ENCODE measurements at regions not wholly inside any gene's neighbourhood (a gene's known extent, or its start where the extent isn't known, plus 50 kb on each side); places are given as distances from the start of the nearest gene placed in this dataset.
"Not testable (repeated sequence)": the region's sequence is repeated elsewhere in the genome, so short reads cannot be mapped to it uniquely, and the experiment has no call there.

GRCh38 chr16:63702981-63703590 is 1418.8 kb downstream of the CDH11 start:
- no peak for DNase-seq (ENCODE audit: low spot score)

DNA sequence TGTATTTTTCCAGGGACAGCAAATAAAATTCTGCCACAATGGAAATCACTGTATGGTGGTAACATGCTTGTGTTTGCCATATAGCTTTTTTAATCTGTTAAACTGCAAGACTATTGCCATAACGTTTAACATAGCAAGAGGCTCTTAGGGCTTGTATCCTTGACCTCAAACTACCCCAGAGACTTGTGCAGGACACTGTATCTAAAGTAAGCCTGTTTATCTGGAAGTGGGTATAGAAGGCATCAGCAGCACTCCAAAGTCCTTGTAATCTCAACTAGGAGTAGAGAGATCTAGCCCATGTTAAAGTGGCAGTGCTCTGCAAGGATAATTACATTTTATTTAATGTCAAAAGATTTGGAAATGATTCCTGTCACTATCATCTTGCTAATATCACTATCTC is 1424.1 kb downstream of the CDH11 start:
- DNase-seq (ENCODE audit: low spot score): no peak

DNA sequence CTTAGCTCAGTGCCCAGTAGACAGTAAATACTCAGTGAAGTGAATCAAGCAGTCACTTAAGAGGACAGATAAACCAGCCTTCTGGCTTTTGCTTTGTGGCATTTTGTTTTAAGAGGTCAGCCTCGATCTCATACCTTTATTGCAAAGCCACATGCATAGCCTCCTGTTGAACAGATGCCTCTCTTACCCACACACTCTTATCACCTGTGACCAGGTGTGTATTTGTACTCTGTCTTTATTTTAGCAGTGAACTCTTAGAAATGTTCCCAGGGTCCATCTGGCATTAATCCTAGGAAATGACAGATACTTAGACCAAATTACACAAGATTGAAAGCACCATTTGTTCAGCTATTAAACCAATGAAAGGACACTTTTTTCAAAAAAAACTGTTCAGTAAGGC is 1426.5 kb downstream of the CDH11 start:
- no peak for DNase-seq (ENCODE audit: low spot score)

GRCh38 chr16:63690961-63691360 is 1430.9 kb downstream of the CDH11 start:
- no peak for DNase-seq (ENCODE audit: low spot score)

GRCh38 chr16:63690267-63690666 is 1431.6 kb downstream of the CDH11 start:
- no peak for DNase-seq (ENCODE audit: low spot score)

- DNase-seq (ENCODE audit: low spot score): no peak
Observed at GRCh38 chr16:63689068-63689467, 1432.8 kb downstream of the CDH11 start.

DNA sequence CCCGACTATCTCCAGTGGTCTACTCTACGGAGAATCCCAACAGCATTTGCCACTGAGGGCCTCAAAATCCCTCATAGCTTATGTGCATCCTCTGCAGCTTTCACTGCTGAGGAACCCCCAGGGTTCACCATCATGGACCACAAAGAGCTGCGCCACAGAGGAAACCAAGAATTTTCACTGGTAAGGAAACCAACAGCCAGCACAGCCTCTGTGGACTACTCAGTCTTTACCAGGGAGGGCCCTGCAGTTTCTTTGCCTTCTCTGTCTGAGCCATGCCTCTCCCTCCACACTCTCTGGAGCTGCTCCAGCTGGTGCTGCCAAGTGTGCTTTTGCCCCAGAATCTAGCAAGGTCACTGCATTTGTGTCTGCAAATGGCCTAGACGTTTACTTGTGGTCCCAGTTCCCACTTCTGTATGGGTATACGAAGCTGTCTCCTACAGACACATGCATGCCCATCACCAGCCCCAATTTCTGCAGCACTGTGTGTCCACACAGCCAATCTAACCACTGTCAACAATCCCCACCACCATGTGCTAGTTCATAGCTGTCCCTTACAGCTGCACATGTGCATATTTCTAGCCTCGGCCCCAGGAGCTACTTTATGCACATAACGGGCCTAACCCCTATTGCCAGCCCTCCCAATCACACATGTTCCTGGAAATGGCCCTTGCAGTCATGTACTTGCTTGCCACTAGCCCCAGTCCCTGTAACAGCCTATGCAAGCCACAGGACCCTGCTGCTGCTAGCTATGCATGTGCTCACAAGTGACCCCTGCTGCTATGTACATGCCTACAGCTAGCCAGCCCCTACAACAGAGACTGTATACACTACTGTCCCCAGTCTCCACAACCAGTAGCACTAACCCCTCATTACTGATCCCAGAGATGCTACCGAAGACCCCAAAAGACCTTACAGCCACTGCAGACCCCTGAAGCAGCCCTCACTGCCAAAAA is 1437.4 kb downstream of the CDH11 start:
- no peak for DNase-seq (ENCODE audit: low spot score)

GRCh38 chr16:63682844-63683243 is 1439.0 kb downstream of the CDH11 start:
- DNase-seq (ENCODE audit: low spot score): no peak

- DNase-seq (ENCODE audit: low spot score): no peak
Observed at GRCh38 chr16:63672493-63672892, 1449.4 kb downstream of the CDH11 start.

DNA sequence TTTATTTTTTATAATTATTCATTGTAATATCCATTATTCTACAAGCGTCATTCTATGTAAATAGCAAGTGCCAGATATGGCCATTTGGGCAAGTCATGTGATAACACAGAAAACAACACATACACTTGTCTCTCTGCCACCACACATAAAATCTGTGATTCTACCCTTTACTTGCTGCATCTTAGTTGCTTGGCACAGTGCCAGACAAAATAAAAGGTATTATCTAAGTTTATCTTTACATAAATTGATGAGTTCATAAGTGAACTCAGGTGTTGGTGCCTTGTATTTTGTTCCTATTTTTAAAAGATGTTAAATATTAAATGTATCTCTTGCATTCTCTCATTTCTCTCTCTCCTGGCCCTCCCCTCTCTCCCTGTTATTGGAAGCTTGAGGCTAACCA is 1458.7 kb downstream of the CDH11 start:
- DNase-seq (ENCODE audit: low spot score): no peak

- DNase-seq (ENCODE audit: low spot score): no peak
Observed at GRCh38 chr16:63655846-63656245, 1466.0 kb downstream of the CDH11 start.

DNA sequence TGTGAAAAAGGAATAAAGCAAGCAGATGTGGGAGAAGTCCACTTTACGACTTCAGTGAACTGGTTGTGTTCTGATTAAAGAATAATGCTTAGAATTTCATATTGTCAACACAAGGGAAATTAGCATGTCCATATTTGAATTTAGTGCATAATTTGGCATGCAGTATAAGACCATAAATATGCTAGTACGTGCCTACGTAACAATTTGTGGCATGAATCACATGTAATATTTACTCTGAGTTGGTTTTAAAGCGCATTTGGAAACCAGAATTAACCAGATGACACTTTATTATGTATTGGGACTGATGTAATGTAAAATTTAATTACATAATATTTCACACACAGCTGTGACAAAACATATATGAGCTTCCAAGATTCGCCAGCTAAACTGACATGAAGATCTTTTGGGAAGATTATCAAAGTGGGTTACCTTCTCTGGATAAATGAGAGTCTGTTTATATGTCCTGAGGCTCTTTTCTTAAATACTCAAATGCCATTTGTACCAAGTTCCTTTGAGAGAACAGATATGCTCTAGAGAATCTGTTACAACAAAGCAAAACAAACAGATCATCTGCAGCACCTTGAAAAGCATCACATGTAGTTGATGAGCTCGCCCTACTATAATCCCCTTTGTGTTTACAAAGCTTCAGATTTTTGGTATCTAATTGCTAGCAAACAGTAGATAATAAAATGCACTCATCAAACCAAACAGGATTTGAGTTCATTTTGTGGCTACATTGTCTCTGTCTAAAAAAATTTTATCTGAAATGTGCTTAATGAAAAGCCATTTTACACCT is 1468.6 kb downstream of the CDH11 start:
- no peak for DNase-seq (ENCODE audit: low spot score)

- no peak for DNase-seq (ENCODE audit: low spot score)
Observed at GRCh38 chr16:63652091-63652490, 1469.8 kb downstream of the CDH11 start.

- no peak for DNase-seq (ENCODE audit: low spot score)
Observed at GRCh38 chr16:63650550-63650949, 1471.3 kb downstream of the CDH11 start.

DNA sequence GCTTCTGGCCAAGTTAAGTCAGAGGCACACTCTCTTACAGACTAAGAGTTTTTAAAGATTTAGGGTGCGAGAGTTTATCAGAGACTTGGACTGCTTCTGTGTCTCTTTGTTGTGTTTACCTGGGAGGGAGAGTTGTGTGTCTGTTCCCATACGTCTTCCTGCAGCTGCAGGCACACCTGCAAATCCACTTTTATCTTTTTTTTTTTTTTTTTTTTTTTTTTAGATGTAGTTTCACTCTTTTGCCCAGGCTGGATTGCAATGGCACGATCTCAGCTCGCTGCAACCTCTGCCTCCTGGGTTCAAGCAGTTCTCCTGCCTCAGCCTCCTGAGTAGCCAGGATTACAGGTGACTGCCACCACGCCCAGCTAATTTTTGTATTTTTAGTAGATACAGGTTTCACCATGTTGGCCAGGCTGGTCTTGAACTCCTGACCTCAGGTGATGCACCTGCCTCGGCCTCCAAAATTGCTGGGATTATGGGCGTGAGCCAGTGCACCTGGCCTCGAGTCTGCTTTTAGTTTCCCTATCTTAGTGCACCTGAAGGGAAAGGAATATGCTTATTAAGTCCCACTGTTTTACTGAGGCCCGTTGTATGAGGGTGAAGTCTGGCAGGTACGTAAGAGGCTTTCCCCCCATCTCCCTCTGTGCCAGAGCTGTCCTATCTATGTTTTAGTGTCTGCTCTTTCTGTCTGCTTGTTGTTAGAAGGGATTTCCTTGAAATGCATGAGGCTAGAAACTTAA is 1488.0 kb downstream of the CDH11 start:
- DNase-seq (ENCODE audit: low spot score): not testable (repeated sequence)

GRCh38 chr16:63629272-63629671 is 1492.6 kb downstream of the CDH11 start:
- no peak for DNase-seq (ENCODE audit: low spot score)

- DNase-seq (ENCODE audit: low spot score): no peak
Observed at GRCh38 chr16:63628812-63629211, 1493.1 kb downstream of the CDH11 start.

DNA sequence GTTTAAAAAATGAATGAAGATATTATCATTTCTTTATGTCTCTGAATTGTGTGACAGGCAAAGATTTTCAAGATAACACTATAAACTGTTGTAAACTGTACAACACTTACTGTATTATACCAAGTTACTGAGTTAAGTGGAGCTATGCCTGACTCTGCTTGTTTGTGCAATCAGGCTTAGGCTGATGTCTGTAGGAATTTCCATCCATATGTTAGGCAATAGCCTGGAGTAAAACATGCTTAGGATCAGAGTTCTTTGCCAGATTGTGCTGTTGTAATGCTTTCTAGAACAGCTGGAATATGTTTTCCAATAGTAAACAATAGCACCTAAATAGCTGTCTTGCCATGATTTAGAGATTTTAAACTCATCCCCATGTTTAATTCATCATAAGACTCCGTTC is 1496.7 kb downstream of the CDH11 start:
- DNase-seq (ENCODE audit: low spot score): no peak

DNA sequence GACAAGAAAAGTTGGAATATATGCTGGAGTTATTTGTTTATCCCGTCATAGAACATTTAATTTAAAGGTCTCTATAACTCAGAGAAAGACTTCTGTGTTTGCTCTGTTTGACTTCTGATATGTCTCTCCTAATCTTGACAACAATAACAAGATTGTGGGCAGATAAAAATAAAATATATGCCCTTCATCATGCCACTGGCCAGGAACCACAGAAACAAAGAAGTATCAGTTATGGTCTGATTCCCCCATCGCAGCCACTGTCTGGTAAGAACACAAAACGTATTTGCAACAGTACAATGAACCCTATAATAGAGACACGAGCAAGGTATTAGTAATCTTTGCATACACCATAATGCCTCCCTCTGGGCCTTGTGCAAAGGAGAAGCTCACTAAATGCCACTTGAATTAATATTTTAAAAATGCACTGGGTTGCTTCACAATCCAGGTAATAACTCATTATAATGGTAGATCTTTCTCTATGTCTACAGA is 1498.3 kb downstream of the CDH11 start:
- DNase-seq (ENCODE audit: low spot score): no peak

GRCh38 chr16:63618896-63619485 is 1502.9 kb downstream of the CDH11 start:
- DNase-seq (ENCODE audit: low spot score): no peak

DNA sequence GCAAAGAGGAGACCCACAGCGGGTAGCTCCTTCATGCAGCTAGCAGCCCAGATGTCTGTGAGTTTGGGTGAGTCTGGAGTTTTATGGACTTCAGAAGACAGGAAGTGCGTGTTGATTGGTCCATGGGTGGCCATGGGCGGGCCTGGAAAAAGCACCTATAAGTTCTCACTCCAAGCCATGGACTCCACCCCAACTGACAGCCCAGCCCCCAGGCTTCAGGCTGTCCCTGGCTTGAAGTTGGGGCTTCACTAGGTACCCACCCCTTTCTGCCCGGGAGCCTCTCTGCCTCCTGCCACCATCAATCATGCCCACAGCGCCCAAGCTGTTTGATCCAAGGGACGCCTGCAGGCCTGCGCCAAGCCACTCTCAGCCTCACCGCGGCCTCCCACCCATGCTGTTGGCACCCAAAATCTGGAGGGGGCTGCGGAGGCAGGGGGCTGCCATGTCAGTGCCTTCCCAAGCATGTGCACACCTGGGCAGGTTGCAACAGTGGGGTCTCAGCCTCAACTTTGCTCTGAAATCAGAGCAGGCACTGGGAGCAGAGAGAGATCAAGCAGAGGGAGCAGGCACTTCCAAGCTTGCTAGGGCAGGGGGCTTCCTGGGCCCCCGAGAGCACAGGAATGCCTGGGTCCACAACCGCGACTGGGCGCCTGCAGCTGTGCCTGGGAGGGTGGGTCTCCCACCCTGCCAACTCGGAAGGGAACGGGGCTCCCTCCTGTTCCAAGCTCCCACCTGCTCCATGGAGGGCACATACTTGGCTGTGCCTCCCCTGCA is 1503.7 kb downstream of the CDH11 start:
- no peak for DNase-seq (ENCODE audit: low spot score)

All from hematopoietic multipotent progenitor cell treated with erythropoietin and hydrocortisone succinate and interleukin-3 and kit ligand, for 15 days (in vitro differentiated cells).